Peyer's patch (tissue), 4 donors: ENCODE measurements at regions not wholly inside any gene's neighbourhood (a gene's known extent, or its start where the extent isn't known, plus 50 kb on each side); places are given as distances from the start of the nearest gene placed in this dataset.

Experiments
- DNase-seq, 3 donors: peaks; one replicate each; pipeline ENCODE4 v3.0.0-alpha.2; 2017 to 2019
- H3K27ac ChIP-seq, 4 donors: fragments of 200-600 bp; sonication (generic); one replicate each; pipeline ENCODE4 v1.5.1; 2016 to 2019
- H3K27me3 ChIP-seq, 2 donors: fragments of 200-600 bp; sonication (generic); one replicate each; pipeline ENCODE4 v1.5.1; 2019
- H3K36me3 ChIP-seq, 3 donors: fragments of 200-600 bp; sonication (generic); one replicate each; pipeline ENCODE4 v1.5.1; 2016 to 2019
- H3K4me1 ChIP-seq, 4 donors: fragments of 200-600 bp; sonication (generic); one replicate each; pipeline ENCODE4 v1.5.1; 2016 to 2019
- H3K4me3 ChIP-seq, 4 donors: fragments of 200-600 bp; sonication (generic); 1 replicate in 3 of 4; 2 replicates in 1 of 4; pipeline ENCODE4 v1.5.1; 2016 to 2019; ENCODE audit warnings: mild to moderate bottlenecking in 1 of 4
- H3K9me3 ChIP-seq, 4 donors: fragments of 200-600 bp; sonication (generic); one replicate each; pipeline ENCODE4 v1.5.1; 2016 to 2019; ENCODE audit warnings: mild to moderate bottlenecking in 1 of 4
- CTCF ChIP-seq, 6 experiments: fragments of 450-650 bp in 4 of 6; fragments of 200-600 bp in 2 of 6; sonication (generic) in 1 of 6; IDR thresholded peaks; one replicate each; pipeline ENCODE4 v1.5.1; 2017 to 2019; ENCODE audit warnings: antibody characterized with exemption in 6 of 6, mild to moderate bottlenecking in 3 of 6, moderate library complexity in 1 of 6
- POLR2A ChIP-seq, 2 donors: fragments of 450-650 bp; IDR thresholded peaks; one replicate each; pipeline ENCODE4 v1.5.1; 2017; ENCODE audit warnings: antibody characterized with exemption in 2 of 2, mild to moderate bottlenecking in 2 of 2, moderate library complexity in 2 of 2

DNA sequence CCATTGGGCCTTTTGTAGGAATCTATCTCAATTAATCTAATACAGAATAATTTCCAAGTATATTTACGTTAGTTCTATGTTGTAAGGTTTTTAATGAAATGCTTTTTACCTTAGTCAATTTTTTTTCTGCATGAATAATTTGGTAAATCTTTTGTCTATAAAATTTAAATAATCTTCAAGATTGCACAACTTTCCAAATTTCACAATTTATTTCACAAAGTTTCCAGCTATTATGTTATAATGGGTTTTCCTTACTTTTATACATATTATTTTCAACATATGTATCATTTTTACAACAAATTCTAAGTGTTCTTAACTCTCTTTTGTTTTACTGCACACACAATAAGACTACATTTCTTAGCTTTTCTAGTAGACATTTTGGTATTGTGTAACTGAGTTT is 470.7 kb downstream of the ETV1 start:
- H3K9me3 ChIP-seq = no peaks in the 10 kb centered on the region
- TF ChIP-seq CTCF (IDR thresholded peaks at IDR 0.05) = no peak
- TF ChIP-seq POLR2A (IDR thresholded peaks at IDR 0.05) = no peak
- no peaks in the 10 kb centered on the region for H3K4me1 ChIP-seq
- DNase-seq = no peak
- no peaks in the 10 kb centered on the region for H3K36me3 ChIP-seq
- no peak overlapping the region for H3K4me3 ChIP-seq
- H3K27me3 ChIP-seq = no peaks in the 10 kb centered on the region
- no peak overlapping the region for H3K27ac ChIP-seq

DNA sequence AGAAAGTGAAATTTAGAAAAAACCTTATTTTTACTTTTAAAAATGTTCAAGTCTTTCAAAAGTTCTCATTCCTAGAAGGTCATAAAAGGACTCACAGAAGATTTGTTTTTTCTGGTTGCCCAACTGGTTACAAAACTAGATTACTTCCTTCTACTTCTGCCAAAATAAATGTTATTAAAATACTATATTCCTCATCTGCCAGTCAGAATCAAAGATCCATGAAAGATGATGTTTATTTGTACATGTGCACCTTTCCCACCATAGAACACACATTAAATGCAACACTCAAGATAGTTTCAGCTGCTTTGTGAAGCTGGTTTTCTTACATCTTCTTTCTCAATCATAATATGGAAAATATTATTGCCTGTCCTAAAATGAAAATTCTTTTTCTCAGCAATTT is 465.4 kb downstream of the ETV1 start:
- no peak overlapping the region for H3K4me3 ChIP-seq
- H3K27me3 ChIP-seq = no peaks in the 10 kb centered on the region
- H3K36me3 ChIP-seq = no peaks in the 10 kb centered on the region
- no peak for TF ChIP-seq CTCF (IDR thresholded peaks at IDR 0.05)
- no peaks in the 10 kb centered on the region for H3K9me3 ChIP-seq
- H3K4me1 ChIP-seq = no peaks in the 10 kb centered on the region
- no peak overlapping the region for H3K27ac ChIP-seq
- DNase-seq = no peak

GRCh38 chr7:13532028-13532753 is 457.3 kb downstream of the ETV1 start:
- no peak overlapping the region for H3K4me3 ChIP-seq
- H3K36me3 ChIP-seq = no peaks in the 10 kb centered on the region
- no peak overlapping the region for H3K27ac ChIP-seq
- DNase-seq = no peak
- TF ChIP-seq CTCF (IDR thresholded peaks at IDR 0.05) = no peak
- no peak for TF ChIP-seq POLR2A (IDR thresholded peaks at IDR 0.05)
- H3K27me3 ChIP-seq = no peaks in the 10 kb centered on the region
- no peaks in the 10 kb centered on the region for H3K9me3 ChIP-seq
- H3K4me1 ChIP-seq = no peaks in the 10 kb centered on the region

GRCh38 chr7:13538669-13539068 is 450.8 kb downstream of the ETV1 start:
- Histone ChIP-seq H3K27ac (no peak overlapping the region), H3K4me1 (no peaks in the 10 kb centered on the region), H3K9me3 (no peaks in the 10 kb centered on the region), H3K27me3 (no peaks in the 10 kb centered on the region), H3K4me3 (no peak overlapping the region), H3K36me3 (no peaks in the 10 kb centered on the region)
- no peak for TF ChIP-seq CTCF (IDR thresholded peaks at IDR 0.05)
- no peak for TF ChIP-seq POLR2A (IDR thresholded peaks at IDR 0.05)
- DNase-seq = no peak

DNA sequence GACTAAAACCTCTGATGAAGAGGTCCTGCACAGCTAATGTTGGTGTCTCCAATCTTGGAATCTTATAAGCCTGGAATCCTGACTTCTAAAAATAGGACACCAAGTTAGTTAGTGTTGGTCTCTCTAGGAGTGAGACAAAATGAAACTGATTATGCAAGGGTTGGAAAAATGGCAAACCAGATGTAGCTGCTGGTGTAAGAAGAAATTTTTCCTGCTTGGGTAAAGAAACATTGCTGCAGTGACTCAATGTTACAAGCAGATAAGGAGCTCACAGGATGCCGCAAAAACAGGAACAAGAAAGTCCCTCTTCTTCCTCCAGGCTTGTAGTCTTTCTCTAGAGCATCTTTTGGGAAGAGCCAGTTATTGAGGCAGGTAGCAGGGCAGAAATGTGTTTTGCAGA is 449.0 kb downstream of the ETV1 start:
- Histone ChIP-seq H3K27ac (no peak overlapping the region), H3K9me3 (no peaks in the 10 kb centered on the region), H3K27me3 (no peaks in the 10 kb centered on the region), H3K36me3 (no peaks in the 10 kb centered on the region), H3K4me1 (no peaks in the 10 kb centered on the region), H3K4me3 (no peak overlapping the region)
- no peak for TF ChIP-seq CTCF (IDR thresholded peaks at IDR 0.05)
- no peak for TF ChIP-seq POLR2A (IDR thresholded peaks at IDR 0.05)
- no peak for DNase-seq

DNA sequence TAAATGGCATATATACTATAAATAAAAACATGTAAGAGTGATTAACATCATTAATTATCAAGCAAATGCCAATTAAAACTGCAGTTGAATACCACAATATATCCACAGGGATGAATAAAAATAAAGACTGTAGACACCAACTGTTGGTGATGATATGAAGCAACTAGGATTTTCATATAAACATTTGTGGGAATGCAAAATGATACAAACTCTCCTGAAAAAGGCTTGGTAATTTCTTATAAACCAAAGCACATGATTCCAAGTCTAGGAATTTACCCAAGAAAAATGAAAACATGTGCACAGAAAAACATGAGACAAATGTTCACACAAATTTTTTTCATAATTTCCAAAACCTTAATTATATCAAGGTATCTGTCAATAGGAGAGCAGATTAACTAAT is 448.1 kb downstream of the ETV1 start:
- no peaks in the 10 kb centered on the region for H3K27me3 ChIP-seq
- H3K27ac ChIP-seq = no peak overlapping the region
- H3K9me3 ChIP-seq = no peaks in the 10 kb centered on the region
- no peaks in the 10 kb centered on the region for H3K4me1 ChIP-seq
- TF ChIP-seq POLR2A (IDR thresholded peaks at IDR 0.05) (no peak), CTCF (IDR thresholded peaks at IDR 0.05) (no peak)
- DNase-seq = no peak
- H3K4me3 ChIP-seq = no peak overlapping the region
- H3K36me3 ChIP-seq = no peaks in the 10 kb centered on the region
